ENCODE measurements at regions not wholly inside any gene's neighbourhood (a gene's known extent, or its start where the extent isn't known, plus 50 kb on each side); places are given as distances from the start of the nearest gene placed in this dataset.
"Not testable (repeated sequence)": the region's sequence is repeated elsewhere in the genome, so short reads cannot be mapped to it uniquely, and the experiment has no call there.

DNA sequence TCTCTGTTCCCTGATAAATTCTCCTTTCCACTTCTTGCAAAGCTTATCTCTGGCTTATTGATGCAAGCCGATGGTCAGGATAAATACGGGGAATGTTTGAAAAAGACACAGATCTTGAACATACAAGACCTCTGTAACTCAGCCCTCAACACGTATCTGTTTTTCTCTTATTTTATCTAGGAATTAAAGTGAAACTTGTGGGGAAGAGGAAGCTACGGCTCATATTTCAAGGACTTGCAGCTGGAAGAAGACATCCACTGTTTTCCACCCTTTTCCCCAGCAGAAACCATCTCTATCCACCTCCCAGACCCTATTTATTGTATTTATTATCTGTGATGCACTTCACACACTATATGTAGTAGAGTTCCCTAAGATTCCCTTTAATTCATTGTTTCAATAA lies 98.4 kb upstream of the TANK start:
- Histone ChIP-seq H3K9ac (ENCODE audit: low read length) (no peak overlapping the region), H3K4me1 (ENCODE audit: control insufficient read depth, insufficient read depth, low read length) (no peaks in the 10 kb centered on the region), H3K36me3 (ENCODE audit: control insufficient read depth, insufficient read depth, low read length) (no peaks in the 10 kb centered on the region), H3K27me3 (ENCODE audit: control insufficient read depth, insufficient read depth, low read length) (no peaks in the 10 kb centered on the region), H3K9me3 (ENCODE audit: control insufficient read depth, low read length) (no peaks in the 10 kb centered on the region), H3K4me3 (ENCODE audit: low read length) (no peak overlapping the region)

DNA sequence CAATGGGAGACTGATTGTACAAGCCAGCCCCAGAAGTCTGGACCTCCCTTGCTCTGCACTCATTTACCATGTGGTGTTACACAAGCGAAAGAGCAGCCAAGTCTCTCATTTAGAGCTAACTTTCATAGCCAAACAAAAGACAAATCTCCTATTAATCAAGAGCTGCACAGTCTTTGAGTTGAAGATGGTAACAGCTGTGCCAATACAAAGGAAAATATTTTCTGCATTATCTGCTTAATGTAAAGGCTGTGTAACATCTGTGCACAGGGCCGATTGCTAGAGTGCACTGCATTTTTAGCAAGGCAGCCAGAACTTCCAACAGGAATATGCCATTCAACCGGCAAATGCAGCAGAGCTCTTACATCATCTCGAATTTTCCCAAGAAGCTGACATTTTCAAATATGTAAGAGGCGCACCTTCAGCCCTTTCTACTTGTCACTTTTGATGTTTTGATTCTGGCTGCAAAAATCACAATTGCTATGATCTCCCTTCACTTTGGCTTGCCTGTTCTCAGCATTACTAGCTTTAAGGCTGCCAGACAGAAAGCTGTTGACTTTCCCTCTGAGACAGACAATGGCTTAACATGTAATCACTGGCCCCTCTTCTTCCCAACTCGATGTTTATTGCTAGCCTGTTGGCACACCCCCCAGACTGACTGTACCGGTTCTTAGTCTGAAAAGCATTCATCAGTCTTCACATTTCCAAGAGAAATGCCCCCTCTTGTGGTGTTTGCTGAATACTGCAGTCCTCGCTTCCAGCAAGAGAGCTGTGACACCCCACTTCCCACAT lies 96.9 kb upstream of the TANK start:
- Histone ChIP-seq H3K4me3 (ENCODE audit: low read length) (no peak overlapping the region), H3K36me3 (ENCODE audit: control insufficient read depth, insufficient read depth, low read length) (no peaks in the 10 kb centered on the region), H3K9me3 (ENCODE audit: control insufficient read depth, low read length) (no peaks in the 10 kb centered on the region), H3K9ac (ENCODE audit: low read length) (no peak overlapping the region), H3K4me1 (ENCODE audit: control insufficient read depth, insufficient read depth, low read length) (no peaks in the 10 kb centered on the region), H3K27me3 (ENCODE audit: control insufficient read depth, insufficient read depth, low read length) (no peaks in the 10 kb centered on the region)

DNA sequence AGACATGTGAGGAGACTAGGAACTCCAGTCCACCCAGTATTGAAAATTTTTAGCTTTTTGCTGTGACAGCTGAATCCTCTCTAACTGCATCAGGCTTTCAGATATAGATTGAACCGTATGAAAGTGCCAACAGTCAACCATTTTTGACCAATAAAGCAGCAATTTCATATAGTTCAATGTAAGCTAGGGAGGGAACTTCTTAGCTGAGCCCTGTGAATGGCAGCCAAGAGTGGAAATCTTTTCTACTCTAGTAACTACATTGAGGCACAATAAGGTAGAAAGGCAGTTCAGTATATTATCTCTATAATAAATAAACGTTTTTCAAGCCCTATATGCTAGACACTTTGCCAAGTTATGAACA lies 96.3 kb upstream of the TANK start:
- Histone ChIP-seq H3K27me3 (ENCODE audit: control insufficient read depth, insufficient read depth, low read length) (no peaks in the 10 kb centered on the region), H3K9ac (ENCODE audit: low read length) (no peak overlapping the region), H3K4me3 (ENCODE audit: low read length) (no peak overlapping the region), H3K36me3 (ENCODE audit: control insufficient read depth, insufficient read depth, low read length) (no peaks in the 10 kb centered on the region), H3K4me1 (ENCODE audit: control insufficient read depth, insufficient read depth, low read length) (no peaks in the 10 kb centered on the region), H3K9me3 (ENCODE audit: control insufficient read depth, low read length) (no peaks in the 10 kb centered on the region)

DNA sequence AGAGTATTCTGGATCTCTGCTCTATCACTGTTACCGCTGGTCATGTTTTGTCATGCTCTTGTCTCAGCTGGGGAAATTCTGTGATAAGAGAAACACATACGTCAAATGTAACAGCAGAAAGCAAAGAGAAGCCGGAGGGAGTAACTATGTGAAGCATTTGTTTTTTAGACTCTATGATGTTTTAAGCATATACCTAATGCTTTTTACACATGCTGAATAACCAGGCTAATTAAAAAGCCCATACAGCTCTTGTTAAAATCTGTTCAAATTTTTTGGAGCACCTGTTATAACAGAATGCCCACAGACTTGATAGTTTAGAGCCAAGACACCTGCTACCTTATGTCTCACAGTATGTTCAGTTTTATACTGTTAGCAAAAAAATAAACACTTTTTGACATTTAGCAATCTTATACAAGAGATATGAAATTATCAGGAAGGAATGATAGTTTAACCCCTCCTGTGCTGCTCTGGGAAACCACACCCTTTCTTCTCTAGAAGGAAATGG lies 92.3 kb upstream of the TANK start:
- no peaks in the 10 kb centered on the region for H3K9me3 ChIP-seq (ENCODE audit: control insufficient read depth, low read length)
- no peak overlapping the region for H3K9ac ChIP-seq (ENCODE audit: low read length)
- no peak overlapping the region for H3K4me3 ChIP-seq (ENCODE audit: low read length)
- no peaks in the 10 kb centered on the region for H3K4me1 ChIP-seq (ENCODE audit: control insufficient read depth, insufficient read depth, low read length)
- H3K36me3 ChIP-seq (ENCODE audit: control insufficient read depth, insufficient read depth, low read length), result no peaks in the 10 kb centered on the region
- H3K27me3 ChIP-seq (ENCODE audit: control insufficient read depth, insufficient read depth, low read length), result no peaks in the 10 kb centered on the region

DNA sequence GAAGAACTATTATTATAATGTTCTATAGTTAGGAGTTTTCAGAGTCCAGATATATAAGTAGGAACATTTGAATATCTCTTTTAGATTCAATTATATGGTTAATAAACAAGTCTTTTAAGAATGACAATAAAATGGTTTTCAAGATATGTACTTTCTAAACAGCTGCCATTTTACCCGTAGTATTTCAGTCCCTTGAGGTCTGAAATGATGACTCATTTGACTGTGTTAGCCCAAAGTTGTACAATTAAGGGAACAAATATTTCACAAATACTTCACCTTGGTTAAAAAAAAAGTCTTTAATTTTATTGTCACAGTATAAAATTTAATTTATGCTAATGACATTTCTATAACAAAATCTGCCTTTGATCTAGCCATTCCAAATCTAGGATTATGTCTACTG lies 91.6 kb upstream of the TANK start:
- Histone ChIP-seq H3K4me1 (ENCODE audit: control insufficient read depth, insufficient read depth, low read length) (no peaks in the 10 kb centered on the region), H3K27me3 (ENCODE audit: control insufficient read depth, insufficient read depth, low read length) (no peaks in the 10 kb centered on the region), H3K9ac (ENCODE audit: low read length) (no peak overlapping the region), H3K4me3 (ENCODE audit: low read length) (no peak overlapping the region), H3K9me3 (ENCODE audit: control insufficient read depth, low read length) (no peaks in the 10 kb centered on the region), H3K36me3 (ENCODE audit: control insufficient read depth, insufficient read depth, low read length) (no peaks in the 10 kb centered on the region)

DNA sequence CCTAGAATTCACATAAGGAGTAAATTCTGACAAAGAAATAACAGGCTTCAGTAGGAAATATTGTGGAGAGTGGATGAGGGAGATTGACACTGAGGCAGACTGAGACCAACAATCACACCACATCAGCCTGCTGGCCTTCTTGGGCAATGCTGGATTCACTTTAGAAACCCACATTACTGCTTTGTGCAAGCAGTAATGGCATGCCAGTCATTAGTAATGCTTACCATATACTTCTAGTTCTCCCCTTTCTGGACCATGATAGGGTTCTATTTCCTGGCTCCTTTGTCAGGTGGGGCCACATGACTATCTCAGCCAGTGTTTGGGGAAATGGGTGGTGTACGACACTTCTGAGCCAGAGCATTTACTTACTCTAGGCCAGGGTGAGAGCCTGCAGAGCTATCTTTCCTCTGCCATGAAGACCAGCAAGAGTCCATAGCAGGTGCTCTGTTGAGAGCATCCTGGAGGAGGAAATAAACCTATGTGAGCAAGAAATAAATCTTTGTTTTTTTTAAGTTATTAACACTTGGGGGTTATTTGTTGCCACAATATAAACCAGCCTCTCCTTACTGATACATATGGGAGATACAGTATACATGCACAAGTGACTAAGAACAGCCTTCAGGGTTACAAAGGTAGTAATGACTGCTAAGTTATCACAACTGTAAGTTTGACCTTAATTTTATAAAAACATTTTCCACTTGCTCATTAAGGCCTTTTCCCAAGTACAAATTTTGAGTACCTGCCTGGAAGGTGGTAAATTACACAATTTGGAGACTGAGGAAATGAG lies 89.3 kb upstream of the TANK start:
- H3K9me3 ChIP-seq (ENCODE audit: control insufficient read depth, low read length), result no peaks in the 10 kb centered on the region
- H3K4me3 ChIP-seq (ENCODE audit: low read length), result no peak overlapping the region
- no peak overlapping the region for H3K9ac ChIP-seq (ENCODE audit: low read length)
- H3K36me3 ChIP-seq (ENCODE audit: control insufficient read depth, insufficient read depth, low read length), result no peaks in the 10 kb centered on the region
- no peaks in the 10 kb centered on the region for H3K27me3 ChIP-seq (ENCODE audit: control insufficient read depth, insufficient read depth, low read length)
- no peaks in the 10 kb centered on the region for H3K4me1 ChIP-seq (ENCODE audit: control insufficient read depth, insufficient read depth, low read length)

DNA sequence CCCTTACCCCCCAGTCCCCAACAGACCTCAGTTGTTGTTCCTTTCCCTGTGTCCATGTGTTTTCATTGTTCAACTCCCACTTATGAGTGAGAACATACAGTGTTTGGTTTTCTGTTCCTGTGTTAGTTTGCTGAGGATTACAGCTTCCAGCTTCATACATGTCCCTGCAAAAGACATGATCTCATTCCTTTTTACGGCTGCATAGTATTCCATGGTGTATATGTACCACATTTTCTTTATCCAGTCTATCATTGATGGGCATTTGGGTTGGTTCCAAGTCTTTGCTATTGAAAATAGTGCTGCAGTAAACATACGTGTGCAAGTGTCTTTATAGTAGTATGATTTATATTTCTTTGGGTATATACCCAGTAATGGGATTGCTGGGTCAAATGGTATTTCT lies 87.8 kb upstream of the TANK start:
- H3K9me3 ChIP-seq (ENCODE audit: control insufficient read depth, low read length); H3K4me3 ChIP-seq (ENCODE audit: low read length); H3K9ac ChIP-seq (ENCODE audit: low read length); H3K36me3 ChIP-seq (ENCODE audit: control insufficient read depth, insufficient read depth, low read length); H3K4me1 ChIP-seq (ENCODE audit: control insufficient read depth, insufficient read depth, low read length); H3K27me3 ChIP-seq (ENCODE audit: control insufficient read depth, insufficient read depth, low read length): not testable (repeated sequence)

DNA sequence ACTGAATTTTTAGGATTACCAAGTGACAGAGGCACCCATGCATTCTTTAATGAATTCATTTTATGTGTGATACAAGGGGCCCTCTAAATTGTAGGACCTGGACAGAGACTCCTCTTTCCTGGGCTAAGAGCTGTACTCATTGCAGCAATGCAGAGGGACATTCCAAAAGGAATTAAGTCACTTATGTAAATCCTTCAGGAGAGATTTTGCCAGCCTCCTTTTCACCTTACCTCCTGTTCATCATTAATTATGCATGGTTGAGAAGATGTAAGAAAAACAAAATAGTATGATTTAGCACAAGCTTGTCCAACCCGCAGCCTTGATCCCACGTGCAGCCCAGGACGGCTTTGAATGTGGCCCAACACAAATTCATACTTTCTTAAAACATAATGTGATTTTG lies 84.5 kb upstream of the TANK start:
- Histone ChIP-seq H3K36me3 (ENCODE audit: control insufficient read depth, insufficient read depth, low read length) (no peaks in the 10 kb centered on the region), H3K9ac (ENCODE audit: low read length) (no peak overlapping the region), H3K27me3 (ENCODE audit: control insufficient read depth, insufficient read depth, low read length) (no peaks in the 10 kb centered on the region), H3K4me1 (ENCODE audit: control insufficient read depth, insufficient read depth, low read length) (no peaks in the 10 kb centered on the region), H3K4me3 (ENCODE audit: low read length) (no peak overlapping the region), H3K9me3 (ENCODE audit: control insufficient read depth, low read length) (no peaks in the 10 kb centered on the region)

DNA sequence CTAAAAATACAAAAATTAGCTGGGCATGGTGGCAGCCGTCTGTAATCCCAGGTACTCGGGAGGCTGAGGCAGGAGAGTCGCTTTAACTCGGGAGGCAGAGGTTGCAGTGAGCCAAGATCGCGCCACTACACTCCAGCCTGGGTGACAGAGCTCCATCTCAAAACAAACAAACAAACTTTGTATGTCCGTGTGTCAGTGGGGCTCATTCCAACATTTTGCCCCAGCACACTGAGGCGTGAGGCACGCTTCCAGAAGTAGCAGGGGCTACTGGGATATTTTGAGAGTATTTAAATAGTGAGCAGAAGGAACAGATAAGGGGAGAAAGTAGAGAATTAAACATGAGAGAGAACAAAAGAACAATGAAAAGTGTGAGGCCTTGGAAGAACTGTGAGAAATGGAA lies 83.3 kb upstream of the TANK start:
- H3K4me1 ChIP-seq (ENCODE audit: control insufficient read depth, insufficient read depth, low read length), result no peaks in the 10 kb centered on the region
- no peaks in the 10 kb centered on the region for H3K36me3 ChIP-seq (ENCODE audit: control insufficient read depth, insufficient read depth, low read length)
- no peak overlapping the region for H3K9ac ChIP-seq (ENCODE audit: low read length)
- H3K9me3 ChIP-seq (ENCODE audit: control insufficient read depth, low read length), result no peaks in the 10 kb centered on the region
- H3K27me3 ChIP-seq (ENCODE audit: control insufficient read depth, insufficient read depth, low read length), result no peaks in the 10 kb centered on the region
- H3K4me3 ChIP-seq (ENCODE audit: low read length), result no peak overlapping the region

DNA sequence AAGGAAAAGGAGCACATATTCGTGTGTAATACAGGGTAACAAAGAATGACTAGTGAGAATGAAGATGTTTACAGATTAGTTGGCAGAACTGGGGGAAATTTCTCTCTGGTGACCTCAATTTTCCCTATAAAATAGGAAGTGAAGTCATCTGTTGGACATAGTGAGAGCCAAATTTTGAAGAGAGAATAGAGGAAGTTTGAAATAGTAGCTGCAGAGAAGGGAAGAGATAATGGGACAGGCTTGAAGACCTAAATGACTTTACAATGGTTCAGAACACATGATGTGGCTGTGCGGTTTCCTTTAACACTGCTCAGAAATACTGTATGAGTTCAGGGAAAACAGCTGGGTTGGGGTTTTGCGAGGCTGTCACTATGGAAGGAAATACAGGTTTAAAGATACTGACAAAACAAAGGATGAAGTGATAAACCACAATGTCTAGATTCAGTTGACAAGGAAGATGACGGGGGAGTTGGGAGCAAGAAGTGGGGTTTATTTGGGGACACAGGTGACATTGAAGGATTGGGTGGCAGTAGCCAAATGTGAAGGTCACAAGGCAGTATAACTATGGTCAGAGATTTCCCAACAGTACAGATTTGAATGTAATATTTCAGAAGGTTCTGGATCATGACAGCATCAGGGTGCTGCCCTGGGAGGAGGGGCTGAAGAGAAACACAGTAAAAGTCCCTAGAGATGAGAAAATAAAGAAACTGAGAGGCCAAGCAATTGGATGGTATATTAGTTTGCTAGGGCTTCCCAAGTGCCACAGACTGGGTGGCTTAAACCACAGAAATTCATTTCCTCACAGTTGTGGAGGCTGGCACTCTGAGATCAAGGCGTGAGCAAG lies 82.6 kb upstream of the TANK start:
- Histone ChIP-seq H3K9ac (ENCODE audit: low read length) (no peak overlapping the region), H3K27me3 (ENCODE audit: control insufficient read depth, insufficient read depth, low read length) (no peaks in the 10 kb centered on the region), H3K9me3 (ENCODE audit: control insufficient read depth, low read length) (no peaks in the 10 kb centered on the region), H3K36me3 (ENCODE audit: control insufficient read depth, insufficient read depth, low read length) (no peaks in the 10 kb centered on the region), H3K4me3 (ENCODE audit: low read length) (no peak overlapping the region), H3K4me1 (ENCODE audit: control insufficient read depth, insufficient read depth, low read length) (no peaks in the 10 kb centered on the region)

DNA sequence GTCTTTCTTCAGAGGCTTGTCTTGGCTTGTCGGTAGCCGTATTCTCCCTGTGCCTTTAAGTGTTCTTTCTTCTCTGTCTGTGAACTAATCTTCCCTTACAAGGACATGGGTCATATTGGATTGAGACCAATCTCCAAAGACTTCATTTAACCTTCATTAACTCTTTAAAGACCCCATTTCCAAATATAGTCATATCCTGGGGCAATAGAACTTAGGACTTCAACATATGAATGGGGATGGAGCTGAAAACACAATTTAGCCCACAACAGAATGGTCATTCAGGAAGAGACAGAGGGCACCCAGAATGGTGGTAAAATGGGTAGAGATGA lies 82.1 kb upstream of the TANK start:
- Histone ChIP-seq H3K9me3 (ENCODE audit: control insufficient read depth, low read length) (no peaks in the 10 kb centered on the region), H3K9ac (ENCODE audit: low read length) (no peak overlapping the region), H3K4me3 (ENCODE audit: low read length) (no peak overlapping the region)

DNA sequence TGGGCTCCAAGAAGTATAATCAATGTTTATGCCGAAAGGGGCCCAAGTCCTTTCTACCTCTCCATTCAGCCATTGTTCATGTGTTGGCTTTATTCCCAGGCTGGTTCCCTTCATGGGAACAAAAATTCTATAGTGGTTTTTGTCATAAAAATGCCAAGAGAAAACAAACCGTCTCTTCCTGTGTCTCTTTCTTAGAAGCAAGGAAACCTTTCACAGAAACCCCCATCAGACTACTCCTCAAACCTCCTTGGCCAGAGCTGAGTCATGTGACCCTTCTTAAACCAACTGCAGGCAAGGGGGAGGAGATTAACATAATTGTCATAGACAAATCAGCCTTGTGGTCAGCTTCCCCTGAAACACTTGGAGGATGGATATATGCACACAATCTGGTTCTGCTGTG lies 75.1 kb upstream of the TANK start:
- H3K4me3 ChIP-seq (ENCODE audit: low read length), result no peak overlapping the region
- H3K36me3 ChIP-seq (ENCODE audit: control insufficient read depth, insufficient read depth, low read length), result no peaks in the 10 kb centered on the region
- no peaks in the 10 kb centered on the region for H3K9me3 ChIP-seq (ENCODE audit: control insufficient read depth, low read length)
- H3K9ac ChIP-seq (ENCODE audit: low read length), result no peak overlapping the region
- H3K4me1 ChIP-seq (ENCODE audit: control insufficient read depth, insufficient read depth, low read length), result no peaks in the 10 kb centered on the region
- H3K27me3 ChIP-seq (ENCODE audit: control insufficient read depth, insufficient read depth, low read length), result no peaks in the 10 kb centered on the region

More for the DNA sequence above, 82.1 kb upstream of the TANK start:
- no peaks in the 10 kb centered on the region for H3K36me3 ChIP-seq (ENCODE audit: control insufficient read depth, insufficient read depth, low read length)
- H3K27me3 ChIP-seq (ENCODE audit: control insufficient read depth, insufficient read depth, low read length), result no peaks in the 10 kb centered on the region
- H3K4me1 ChIP-seq (ENCODE audit: control insufficient read depth, insufficient read depth, low read length), result no peaks in the 10 kb centered on the region
